Stomach smooth muscle (tissue), 2 donors: ENCODE measurements at regions not wholly inside any gene's neighbourhood (a gene's known extent, or its start where the extent isn't known, plus 50 kb on each side); places are given as distances from the start of the nearest gene placed in this dataset.

Experiments used
- H3K27ac ChIP-seq: one replicate; pipeline ENCODE4 v1.7.0; 2013; ENCODE audit warnings: mild to moderate bottlenecking, low read length, inconsistent platforms
- H3K27me3 ChIP-seq, 2 donors: one replicate each; pipeline ENCODE4 v1.7.0; 2013; ENCODE audit warnings: low read length in 2 of 2; ENCODE audit not compliant: insufficient read depth in 2 of 2, control insufficient read depth in 1 of 2
- H3K36me3 ChIP-seq, 2 donors: one replicate each; pipeline ENCODE4 v1.7.0; 2013; ENCODE audit warnings: low read length in 2 of 2; ENCODE audit not compliant: control insufficient read depth in 2 of 2, insufficient read depth in 2 of 2
- H3K4me1 ChIP-seq: one replicate; pipeline ENCODE4 v1.7.0; 2013; ENCODE audit warnings: low read length; ENCODE audit not compliant: control insufficient read depth, insufficient read depth
- H3K4me3 ChIP-seq, 2 donors: one replicate each; pipeline ENCODE4 v1.7.0; 2013; ENCODE audit warnings: low read length in 2 of 2
- H3K9ac ChIP-seq, 2 donors: one replicate each; pipeline ENCODE4 v1.7.0; 2013; ENCODE audit warnings: low read length in 2 of 2, mild to moderate bottlenecking in 1 of 2
- H3K9me3 ChIP-seq, 2 donors: one replicate each; pipeline ENCODE4 v1.7.0; 2013; ENCODE audit warnings: low read length in 2 of 2; ENCODE audit not compliant: control insufficient read depth in 2 of 2
- donor health status: healthy.
- donor health status: Pancreatic carcinoma.

DNA sequence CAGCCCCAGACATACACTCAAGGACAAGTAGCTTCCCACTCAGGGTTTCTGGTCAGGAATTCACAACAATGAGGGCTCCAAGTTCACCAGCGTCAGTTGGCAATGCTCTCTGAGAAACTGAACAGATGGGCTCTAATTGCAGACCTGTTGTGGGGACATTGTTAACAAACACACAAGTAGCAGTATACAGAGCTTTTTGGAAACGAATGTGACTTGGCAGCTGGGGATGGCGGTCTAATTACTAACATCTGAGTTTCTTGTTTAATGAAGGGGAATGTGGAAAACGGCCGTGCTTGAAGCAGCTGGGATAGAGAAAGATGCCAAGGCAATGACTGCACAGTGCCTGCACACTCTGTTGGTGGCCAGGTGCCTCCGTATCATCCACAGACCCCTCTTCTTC lies 316.1 kb upstream of the IRX3 start:
- Histone ChIP-seq H3K9me3 (peaks cover 7 to 11% of the 10 kb centered on the region in 2 donors), H3K4me1 (no peaks in the 10 kb centered on the region), H3K9ac (no peak overlapping the region), H3K36me3 (no peaks in the 10 kb centered on the region), H3K4me3 (no peak overlapping the region), H3K27me3 (peaks cover 0 to 2% of the 10 kb centered on the region in 2 donors), H3K27ac (no peak overlapping the region)

DNA sequence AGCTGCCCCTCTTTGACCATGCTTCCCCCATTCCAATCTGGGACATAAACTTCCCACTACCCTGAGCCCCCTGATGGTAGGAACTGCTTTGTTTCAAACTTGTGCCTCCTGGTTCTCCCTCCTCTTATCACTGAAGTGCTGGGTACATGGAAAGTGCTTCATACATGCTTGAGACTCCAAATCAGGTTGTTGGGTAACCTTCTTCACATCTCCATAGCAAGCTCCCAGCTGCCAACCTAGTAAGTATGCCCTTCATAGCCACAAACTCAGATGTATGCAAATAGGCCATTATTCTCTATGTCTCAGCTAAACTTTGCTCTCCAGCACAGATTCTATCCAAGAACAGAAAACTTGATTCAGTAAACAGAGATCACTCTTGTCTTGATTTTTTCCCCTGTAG lies 310.6 kb upstream of the IRX3 start:
- Histone ChIP-seq H3K4me1 (no peaks in the 10 kb centered on the region), H3K4me3 (no peak overlapping the region), H3K36me3 (no peaks in the 10 kb centered on the region), H3K9ac (no peak overlapping the region), H3K9me3 (peaks cover 5 to 6% of the 10 kb centered on the region in 2 donors), H3K27ac (no peak overlapping the region), H3K27me3 (peaks cover 10 to 14% of the 10 kb centered on the region in 2 donors)

- Histone ChIP-seq H3K9ac (no peak overlapping the region), H3K4me1 (no peaks in the 10 kb centered on the region), H3K9me3 (no peaks in the 10 kb centered on the region), H3K27ac (no peak overlapping the region), H3K27me3 (peaks cover 13 to 14% of the 10 kb centered on the region in 2 donors), H3K4me3 (no peak overlapping the region), H3K36me3 (no peaks in the 10 kb centered on the region)
These were observed 309.0 kb upstream of the IRX3 start for GRCh38 chr16:54595621-54596020.

DNA sequence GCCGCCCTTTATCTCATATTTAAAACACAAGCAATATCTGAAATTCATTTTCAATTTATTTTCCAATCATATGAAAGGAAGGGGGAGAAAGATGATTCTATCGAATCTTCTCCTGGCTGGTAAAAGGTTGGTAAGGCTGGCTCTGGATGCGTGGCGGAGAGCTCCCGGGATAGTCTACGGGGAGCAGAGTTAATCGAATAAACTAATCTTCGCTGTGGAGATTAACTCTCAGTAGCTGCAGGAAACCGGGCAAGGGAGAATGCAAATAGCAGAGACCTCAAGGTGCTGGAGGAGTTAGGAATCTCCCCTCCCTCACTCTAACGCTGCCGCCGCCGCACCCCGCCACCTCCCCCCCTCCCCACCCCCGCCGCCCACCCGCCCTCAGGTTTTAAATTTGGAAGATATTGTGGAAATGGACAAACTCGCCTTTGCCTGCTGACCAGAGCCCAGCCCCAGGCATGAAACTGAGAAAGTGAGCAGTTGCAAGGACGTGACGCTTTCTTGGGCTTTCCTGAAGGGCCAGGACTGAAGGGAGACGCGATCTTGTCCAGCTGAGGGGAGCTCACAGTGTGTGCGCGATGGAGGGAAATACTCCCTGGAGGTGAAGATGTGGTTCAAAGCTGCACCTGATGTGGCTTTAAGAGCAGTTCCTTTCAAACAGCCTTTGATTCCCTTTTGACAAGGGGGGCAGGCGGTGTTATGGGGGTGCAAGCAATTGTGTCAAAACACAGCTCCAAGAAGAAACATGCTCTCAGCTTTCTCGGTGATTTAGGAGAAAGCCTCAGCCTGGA lies 308.2 kb upstream of the IRX3 start:
- H3K4me3 ChIP-seq: no peak overlapping the region
- no peaks in the 10 kb centered on the region for H3K36me3 ChIP-seq
- no peak overlapping the region for H3K9ac ChIP-seq
- H3K4me1 ChIP-seq: no peaks in the 10 kb centered on the region
- no peaks in the 10 kb centered on the region for H3K9me3 ChIP-seq
- no peak overlapping the region for H3K27ac ChIP-seq
- H3K27me3 ChIP-seq: peaks cover 13 to 14% of the 10 kb centered on the region in 2 donors

DNA sequence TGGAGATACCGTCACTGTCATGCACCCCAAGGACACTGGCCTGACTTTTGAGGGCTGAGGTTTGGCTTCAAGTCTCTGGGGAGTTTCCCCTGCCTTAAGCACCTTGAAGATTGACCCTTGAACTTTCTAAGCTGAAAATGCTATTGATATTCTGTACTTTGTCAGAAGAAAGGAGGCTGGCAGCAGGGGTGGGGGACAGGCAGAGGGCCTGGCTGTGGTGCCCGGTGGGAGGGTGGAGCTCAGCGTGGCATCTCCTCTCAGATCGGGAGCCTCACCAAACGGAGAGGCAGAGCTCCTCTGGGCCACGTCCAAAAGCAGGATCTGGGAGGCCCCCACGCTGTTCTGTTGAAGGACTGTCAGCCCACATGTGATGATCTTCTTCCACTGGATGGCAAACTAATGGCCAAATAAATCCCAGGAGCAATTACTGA lies 305.2 kb upstream of the IRX3 start:
- no peaks in the 10 kb centered on the region for H3K4me1 ChIP-seq
- H3K27ac ChIP-seq: no peak overlapping the region
- peaks cover 14 to 18% of the 10 kb centered on the region in 2 donors for H3K27me3 ChIP-seq
- H3K9ac ChIP-seq: no peak overlapping the region
- H3K36me3 ChIP-seq: no peaks in the 10 kb centered on the region
- no peak overlapping the region for H3K4me3 ChIP-seq
- no peaks in the 10 kb centered on the region for H3K9me3 ChIP-seq

DNA sequence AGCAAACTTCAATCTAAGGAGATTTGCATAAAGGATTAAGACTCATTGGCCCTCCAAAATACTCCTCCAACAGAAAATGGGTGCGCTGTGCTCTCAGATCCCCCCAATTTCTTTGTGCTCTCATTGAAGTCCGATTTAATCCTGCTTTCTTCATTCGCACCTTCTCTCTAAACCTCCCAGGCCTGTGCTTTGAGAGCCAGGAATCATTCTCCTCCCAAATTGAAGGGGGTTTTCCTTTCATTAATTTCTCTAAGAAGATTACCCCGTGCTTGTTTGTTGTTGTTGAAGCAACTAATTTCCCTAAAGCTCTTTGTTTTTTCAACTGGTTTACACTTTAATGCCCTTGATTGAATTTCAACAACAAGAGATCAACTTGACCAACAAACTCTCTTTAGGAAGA lies 304.2 kb upstream of the IRX3 start:
- H3K9me3 ChIP-seq: no peaks in the 10 kb centered on the region
- peaks cover 17 to 20% of the 10 kb centered on the region in 2 donors for H3K27me3 ChIP-seq
- H3K27ac ChIP-seq: no peak overlapping the region
- no peaks in the 10 kb centered on the region for H3K36me3 ChIP-seq
- H3K4me3 ChIP-seq: no peak overlapping the region
- H3K9ac ChIP-seq: no peak overlapping the region
- no peaks in the 10 kb centered on the region for H3K4me1 ChIP-seq

DNA sequence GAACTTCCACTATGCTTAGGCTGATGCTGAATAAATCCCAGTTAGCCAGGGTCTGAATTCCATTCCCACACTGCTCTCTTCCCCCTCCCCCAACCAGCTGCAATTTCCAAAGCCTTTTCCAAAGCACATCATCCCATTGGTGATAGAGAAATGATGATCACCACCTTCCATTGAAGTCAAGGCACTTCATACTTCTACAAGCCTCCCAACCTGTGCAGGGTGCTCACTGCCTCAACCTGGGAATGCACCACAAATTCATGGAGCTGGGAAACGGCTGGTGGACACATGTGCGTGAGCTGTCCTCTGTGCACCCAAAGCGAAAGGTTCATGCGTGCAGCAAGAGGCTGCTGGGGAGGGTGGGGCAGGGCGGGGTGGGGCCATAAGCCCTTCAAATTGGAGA lies 302.7 kb upstream of the IRX3 start:
- Histone ChIP-seq H3K4me3 (no peak overlapping the region), H3K36me3 (no peaks in the 10 kb centered on the region), H3K4me1 (no peaks in the 10 kb centered on the region), H3K9ac (no peak overlapping the region), H3K27me3 (peaks cover 7 to 14% of the 10 kb centered on the region in 2 donors), H3K9me3 (no peaks in the 10 kb centered on the region), H3K27ac (no peak overlapping the region)

DNA sequence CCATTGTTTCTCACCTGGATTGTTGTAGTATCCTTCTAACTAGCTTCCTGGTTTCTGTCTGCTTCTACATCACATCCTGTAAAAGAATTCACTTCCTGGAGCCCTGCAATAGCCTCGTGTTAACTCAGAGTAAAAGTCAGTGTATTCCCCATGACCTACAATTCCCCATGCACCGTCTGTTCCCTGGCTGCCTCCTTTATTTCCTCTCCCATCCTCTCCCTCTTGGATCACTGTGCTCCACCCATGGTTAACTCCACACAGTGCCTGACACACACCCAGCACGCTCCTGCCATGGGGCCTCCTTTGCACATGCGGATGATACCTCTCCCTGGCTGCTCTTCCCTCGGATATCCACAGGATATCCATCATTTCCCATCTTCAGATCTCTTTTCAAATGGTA lies 301.4 kb upstream of the IRX3 start:
- Histone ChIP-seq H3K9ac (no peak overlapping the region), H3K27ac (no peak overlapping the region), H3K9me3 (no peaks in the 10 kb centered on the region), H3K36me3 (no peaks in the 10 kb centered on the region), H3K27me3 (peaks cover 4 to 14% of the 10 kb centered on the region in 2 donors), H3K4me1 (no peaks in the 10 kb centered on the region), H3K4me3 (no peak overlapping the region)

DNA sequence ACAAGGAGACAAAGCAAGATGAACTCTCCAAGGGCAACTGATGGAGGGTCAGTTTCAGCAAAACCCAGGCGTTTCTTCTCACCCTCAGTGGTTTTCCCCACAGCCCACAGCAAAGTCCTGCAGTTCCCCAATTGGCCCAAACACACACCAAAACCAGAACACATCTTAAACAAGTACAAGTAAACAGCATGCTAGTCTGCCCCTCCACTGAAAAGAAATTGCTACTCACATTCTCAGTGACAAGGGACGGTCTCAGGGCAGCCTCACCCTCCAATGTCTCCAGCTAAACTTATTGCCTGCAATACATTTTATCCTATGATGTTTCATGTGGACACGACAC lies 300.6 kb upstream of the IRX3 start:
- Histone ChIP-seq H3K9ac (no peak overlapping the region), H3K36me3 (no peaks in the 10 kb centered on the region), H3K4me1 (no peaks in the 10 kb centered on the region), H3K9me3 (no peaks in the 10 kb centered on the region), H3K4me3 (no peak overlapping the region), H3K27ac (no peak overlapping the region), H3K27me3 (peaks cover 4 to 14% of the 10 kb centered on the region in 2 donors)

- no peak overlapping the region for H3K4me3 ChIP-seq
- no peaks in the 10 kb centered on the region for H3K36me3 ChIP-seq
These were observed 300.0 kb upstream of the IRX3 start for GRCh38 chr16:54586474-54587175.

DNA sequence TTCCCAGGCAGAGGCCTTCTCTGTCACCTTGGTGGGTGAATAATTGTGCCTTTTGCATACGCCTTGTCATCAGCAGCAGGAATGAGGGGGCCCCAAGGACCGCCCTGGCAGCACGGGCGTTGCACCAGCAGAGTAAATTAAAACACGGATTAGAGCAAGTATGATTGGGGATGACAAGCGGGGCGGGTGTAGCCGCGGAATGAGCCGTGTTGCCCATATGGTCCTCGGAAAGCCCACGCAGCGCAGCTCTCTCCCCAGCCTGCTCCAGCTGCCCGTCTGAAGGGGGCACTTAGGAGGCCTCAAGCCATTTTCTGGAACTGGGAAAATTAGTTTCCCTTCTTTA lies 299.4 kb upstream of the IRX3 start:
- peaks cover 0 to 3% of the 10 kb centered on the region in 2 donors for H3K9me3 ChIP-seq
- H3K4me3 ChIP-seq: no peak overlapping the region
- no peaks in the 10 kb centered on the region for H3K4me1 ChIP-seq
- H3K9ac ChIP-seq: no peak overlapping the region
- no peak overlapping the region for H3K27ac ChIP-seq
- H3K27me3 ChIP-seq: peaks cover 4 to 10% of the 10 kb centered on the region in 2 donors
- no peaks in the 10 kb centered on the region for H3K36me3 ChIP-seq

More at GRCh38 chr16:54586474-54587175, 300.0 kb upstream of the IRX3 start:
- Histone ChIP-seq H3K4me1 (no peaks in the 10 kb centered on the region), H3K27me3 (peaks cover 4 to 12% of the 10 kb centered on the region in 2 donors), H3K9ac (no peak overlapping the region), H3K9me3 (no peaks in the 10 kb centered on the region), H3K27ac (no peak overlapping the region)
